Lung microvascular endothelial cell (primary cell): ENCODE measurements at regions not wholly inside any gene's neighbourhood (a gene's known extent, or its start where the extent isn't known, plus 50 kb on each side); places are given as distances from the start of the nearest gene placed in this dataset.
A peak's percentile ranks its signal among the peaks of the same experiment; 100 is the strongest.

Experiments used
- DNase-seq, 2 donors: peaks; one replicate each; pipeline versions ENCODE4 v3.0.0 to v3.0.0-alpha.2; 2010; ENCODE audit warnings: low read depth in 2 of 2

GRCh38 chr4:55175779-55176231 lies 50.4 kb upstream of the KDR start:
- peak; percentile 42 to 78 for DNase-seq

- DNase-seq: peak in 1 of 2 donors; percentile 50
These were observed 51.1 kb upstream of the KDR start for GRCh38 chr4:55176497-55176896.

DNA sequence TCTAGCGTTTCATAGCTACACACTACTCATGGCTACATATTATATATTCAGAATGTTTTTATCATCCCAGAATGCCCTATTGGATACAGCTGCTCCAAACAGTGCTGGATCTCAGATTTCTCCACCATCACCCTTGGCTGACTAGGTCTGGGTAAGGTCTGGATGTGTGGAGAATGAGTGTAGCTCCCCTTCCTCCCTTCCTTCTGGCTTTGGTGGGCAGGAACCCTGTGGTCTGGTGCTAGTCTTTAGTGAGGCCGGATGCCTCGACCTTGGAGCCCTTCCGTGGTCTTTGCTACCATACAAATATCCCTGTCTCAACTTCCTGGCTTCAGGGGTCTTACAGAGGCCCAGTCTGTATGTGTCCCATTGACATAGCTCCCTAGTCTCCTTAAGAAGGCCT lies 52.1 kb upstream of the KDR start:
- DNase-seq: peak in 1 of 2 donors; percentile 47

DNA sequence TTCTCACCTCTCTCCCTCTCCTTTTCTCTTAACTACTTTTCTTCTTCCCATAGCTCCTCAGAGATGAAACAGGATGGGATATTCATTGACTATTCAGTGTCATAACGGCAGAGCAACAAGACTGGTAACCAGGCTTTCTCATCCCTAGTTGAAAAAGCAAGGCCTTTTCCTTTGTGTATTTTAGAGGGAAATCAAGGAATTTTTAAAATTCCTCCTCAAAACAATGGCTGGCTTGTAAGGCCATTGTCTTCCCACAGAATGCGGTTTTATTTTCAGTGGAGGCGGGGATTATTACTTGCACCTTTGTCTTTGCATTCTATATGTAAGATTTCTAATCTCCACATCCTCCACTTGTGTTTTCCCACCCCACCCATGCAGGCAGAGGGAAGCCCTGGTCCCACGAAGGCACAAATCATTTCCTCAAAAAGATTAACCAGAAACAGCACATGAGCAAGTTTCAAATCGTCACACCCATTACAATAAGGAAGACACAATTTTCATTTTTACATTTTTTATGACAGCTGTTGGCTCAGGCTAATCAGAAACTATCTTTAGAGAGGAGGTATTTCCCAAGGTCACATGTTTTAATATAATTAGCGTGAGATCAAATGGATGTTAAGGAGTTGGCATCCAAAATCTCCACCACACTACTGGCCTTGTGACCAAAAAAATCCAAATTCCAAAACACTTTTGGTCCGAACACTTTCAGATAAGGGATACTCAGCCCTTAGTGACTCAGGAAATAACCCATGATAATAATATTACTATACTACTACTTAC lies 53.0 kb upstream of the KDR start:
- peak in 1 of 2 donors; percentile 88 for DNase-seq

GRCh38 chr4:55181010-55182005 lies 55.9 kb upstream of the KDR start:
- peak in 1 of 2 donors; percentile 37 for DNase-seq

DNA sequence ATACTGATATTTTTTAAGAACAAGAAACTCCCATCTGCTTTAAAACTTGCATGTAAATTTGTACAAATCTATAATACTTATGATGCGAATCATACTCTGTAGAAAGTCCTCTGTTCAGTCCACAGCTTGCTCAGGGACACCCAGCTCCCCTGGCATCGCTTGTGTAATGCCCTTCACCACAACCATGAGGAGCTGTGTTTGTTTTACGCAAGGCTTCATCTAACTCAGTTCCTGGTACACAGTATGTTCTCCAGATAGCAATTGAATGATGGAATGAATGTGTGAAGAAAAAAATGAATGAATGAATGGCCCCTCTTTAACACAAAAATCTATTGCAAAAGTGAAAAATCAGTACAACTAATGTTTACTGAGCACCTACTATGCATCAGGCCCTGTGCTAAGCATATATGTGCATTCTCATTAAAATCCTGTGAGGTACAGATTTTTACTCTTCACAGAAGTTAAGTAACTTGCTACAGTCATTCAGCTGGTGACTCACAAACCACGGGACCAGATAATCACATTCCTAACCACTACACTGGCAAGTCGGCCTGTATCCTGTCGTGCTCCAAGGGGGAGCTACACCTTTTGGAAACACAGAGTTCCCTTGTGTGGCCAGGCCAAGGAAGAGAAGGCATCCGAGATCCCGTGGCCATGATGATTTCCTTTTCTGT lies 58.7 kb upstream of the KDR start:
- peak; percentile 81 to 94 for DNase-seq

DNA sequence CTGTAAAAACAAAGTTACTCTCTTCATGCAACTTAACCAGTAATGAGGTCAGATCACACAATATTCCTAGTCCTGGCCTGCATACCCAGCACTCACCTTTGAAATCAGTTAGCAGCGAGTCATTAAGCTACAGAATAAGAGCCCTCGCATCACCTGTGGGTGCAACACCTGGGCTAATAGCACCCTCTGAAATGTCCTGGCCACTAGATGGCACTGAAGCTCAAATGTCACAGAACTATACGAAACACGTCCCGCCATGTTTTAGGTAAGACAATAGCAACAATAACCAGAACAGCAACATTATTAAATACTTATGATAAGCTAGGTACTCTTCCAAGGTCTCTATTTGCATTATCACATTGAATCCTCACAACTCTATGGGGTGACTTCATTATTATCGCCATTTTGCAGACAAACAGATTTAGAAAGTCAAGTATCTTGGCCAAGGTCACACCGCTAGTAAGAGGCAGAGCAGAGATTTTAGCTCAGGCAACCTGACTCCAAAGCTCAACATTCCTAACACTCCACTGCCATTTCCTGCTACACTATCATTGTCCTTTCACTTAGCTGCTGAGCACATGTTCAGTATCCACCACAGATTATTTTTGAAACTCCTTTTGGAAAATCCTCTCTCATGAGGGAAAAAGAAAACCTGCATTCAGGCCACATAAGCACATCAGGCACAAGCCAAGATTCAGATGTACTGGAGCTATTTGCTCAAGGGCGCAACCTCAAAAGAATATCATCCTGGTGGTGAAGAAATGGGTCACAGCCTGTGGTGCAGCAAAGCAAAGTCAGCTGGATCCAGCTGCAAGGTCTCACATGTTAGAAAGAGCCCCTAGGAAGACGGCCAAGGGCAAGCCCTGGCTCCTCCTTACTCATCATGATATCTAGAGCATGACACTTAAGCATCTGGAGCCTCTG lies 59.5 kb upstream of the KDR start:
- peak; percentile 48 to 75 for DNase-seq

DNA sequence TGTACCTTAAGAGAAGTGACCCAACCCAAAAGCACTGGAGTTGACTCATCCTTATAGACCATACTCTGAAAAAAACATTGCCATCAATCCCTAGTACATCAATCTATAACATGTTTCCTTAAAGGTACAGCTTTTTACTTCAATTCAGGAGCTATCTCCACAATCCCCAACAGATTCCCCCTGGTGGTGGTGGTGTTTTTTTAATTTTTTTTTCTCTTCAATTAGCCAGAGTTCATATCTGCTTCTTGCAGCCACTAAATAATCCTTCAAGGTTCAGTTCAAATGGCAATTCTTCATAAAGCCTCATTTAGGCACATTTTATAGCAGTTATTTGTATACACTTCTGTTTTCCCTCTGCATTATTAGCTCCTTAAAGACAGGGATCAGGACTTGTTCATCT lies 60.7 kb upstream of the KDR start:
- DNase-seq: peak; percentile 31 to 34

DNA sequence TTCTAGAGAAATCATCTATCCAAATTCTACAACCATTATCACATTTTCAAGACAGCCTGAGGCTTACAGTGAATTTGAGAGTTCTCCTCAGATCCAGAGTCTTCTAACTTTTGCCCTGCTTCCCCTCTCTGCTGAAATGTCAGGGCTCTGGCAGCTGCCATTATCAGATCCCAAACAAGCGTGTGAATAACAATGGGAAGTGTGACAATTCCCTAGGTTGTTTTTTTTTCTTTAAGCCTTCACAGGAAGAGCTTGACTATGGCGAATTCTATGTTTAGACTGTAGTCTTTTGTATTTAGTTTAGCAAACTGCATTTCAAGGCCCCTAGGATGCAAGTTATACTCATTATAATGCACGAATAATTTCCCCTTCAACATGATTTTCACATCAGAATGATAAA lies 61.3 kb upstream of the KDR start:
- peak; percentile 66 to 72 for DNase-seq

GRCh38 chr4:55214172-55214571 lies 88.8 kb upstream of the KDR start:
- DNase-seq: peak; percentile 78 to 80

GRCh38 chr4:55215087-55215486 lies 89.7 kb upstream of the KDR start:
- DNase-seq: peak in 1 of 2 donors; percentile 4

- peak; percentile 36 to 42 for DNase-seq
These were observed 91.7 kb upstream of the KDR start for GRCh38 chr4:55216863-55217635.

DNA sequence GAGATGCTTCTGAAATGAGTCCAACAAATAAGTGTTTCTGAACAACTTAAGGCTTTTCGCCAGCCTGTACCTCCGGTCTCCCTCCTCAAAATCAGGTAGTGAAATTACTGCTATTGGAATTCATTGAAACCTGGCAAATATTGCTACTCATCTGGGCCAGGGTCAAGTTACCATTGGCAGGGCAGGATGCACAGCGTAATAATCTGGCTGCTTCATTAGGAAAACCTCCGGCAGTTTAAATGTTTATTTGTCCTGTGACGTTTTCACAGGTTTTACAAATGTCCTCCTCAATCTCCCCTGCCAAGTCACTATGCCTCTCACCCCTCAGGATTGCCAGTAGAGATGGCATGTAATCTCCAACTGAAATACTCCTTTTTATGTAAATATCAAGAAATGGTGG lies 92.6 kb upstream of the KDR start:
- peak; percentile 8 to 86 for DNase-seq

DNA sequence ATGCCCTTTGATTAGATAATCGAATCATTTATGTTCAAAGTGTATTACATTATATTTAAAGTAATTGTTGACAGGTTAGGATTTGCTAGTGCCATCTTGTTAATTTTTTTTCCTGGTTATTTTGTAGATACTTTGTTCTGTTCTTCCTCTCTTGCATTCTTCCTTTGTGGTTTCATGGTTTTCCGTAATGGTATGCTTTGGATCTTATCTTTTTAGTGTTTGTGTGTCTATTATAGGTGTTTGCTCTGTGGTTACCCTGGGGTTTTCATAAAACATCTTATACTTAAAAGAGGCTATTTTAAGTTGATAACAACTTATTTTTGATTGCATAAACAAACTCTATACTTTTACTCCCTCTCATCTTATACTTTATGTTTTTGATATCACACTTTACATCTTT lies 108.2 kb upstream of the SRD5A3 start:
- no peak for DNase-seq

- no peak for DNase-seq
These were observed 107.6 kb upstream of the SRD5A3 start for GRCh38 chr4:55238407-55238806.

GRCh38 chr4:55241461-55241860 lies 104.6 kb upstream of the SRD5A3 start:
- no peak for DNase-seq

GRCh38 chr4:55242506-55242905 lies 103.5 kb upstream of the SRD5A3 start:
- no peak for DNase-seq

DNA sequence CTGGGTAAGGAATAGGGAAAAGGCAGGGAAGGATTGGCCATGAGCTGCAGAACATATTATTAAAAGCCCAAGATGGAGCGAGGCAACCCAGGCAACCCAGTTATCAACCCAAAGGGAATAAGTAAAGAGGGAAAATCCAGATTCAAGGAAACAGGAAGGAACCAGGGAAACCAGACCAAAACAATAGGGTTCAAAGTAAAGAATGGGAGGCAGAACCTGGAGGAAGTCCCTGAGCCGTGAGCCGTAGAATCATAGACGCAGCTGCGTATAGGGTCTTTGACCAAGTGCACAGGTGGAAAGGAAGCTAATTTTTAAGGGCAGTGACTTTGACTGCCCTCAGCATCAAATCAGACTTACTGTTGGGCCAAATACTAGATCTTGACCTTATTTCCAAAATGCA lies 98.5 kb upstream of the SRD5A3 start:
- peak; percentile 14 to 79 for DNase-seq

DNA sequence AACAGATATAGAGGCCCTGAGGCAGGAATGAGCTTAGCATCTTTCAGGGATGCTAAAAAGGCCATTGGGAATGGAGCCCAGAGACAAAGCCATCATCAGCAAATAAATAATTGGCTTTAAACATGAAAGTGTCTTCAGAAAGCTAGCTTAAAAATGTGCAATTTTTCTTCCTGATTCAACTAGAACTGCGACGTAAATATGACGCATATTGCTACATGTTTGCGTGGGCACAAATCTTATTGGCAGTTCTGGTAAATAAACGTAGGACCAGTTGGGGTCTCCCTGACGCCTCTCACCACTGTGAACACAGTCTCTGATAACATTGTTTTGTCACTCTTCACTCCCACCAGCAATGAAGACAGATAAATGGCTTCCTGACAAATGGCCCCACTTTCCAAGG lies 97.3 kb upstream of the SRD5A3 start:
- no peak for DNase-seq

DNA sequence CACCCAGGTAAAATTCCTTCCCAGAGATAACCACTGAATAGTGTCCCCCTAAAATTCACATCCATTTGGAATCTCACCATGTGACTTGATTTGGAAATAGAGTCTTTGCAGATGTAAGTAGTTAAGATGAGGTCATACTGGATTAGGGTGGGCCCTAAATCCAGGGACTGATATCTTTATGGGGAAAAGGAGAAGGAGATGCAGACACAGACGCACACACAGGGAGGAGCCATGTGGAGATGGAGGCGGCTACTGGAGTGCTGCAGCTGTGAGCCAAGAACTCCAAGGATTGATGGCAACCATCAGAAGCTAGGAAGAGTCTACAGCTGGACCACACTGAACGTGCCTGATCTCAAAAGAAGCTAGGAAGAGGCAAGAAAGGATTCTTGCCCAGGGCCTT lies 96.6 kb upstream of the SRD5A3 start:
- DNase-seq: no peak
